Epithelial cell of proximal tubule (primary cell): ENCODE measurements at regions not wholly inside any gene's neighbourhood (a gene's known extent, or its start where the extent isn't known, plus 50 kb on each side); places are given as distances from the start of the nearest gene placed in this dataset.

Experiments
- DNase-seq: peaks from one replicate; pipeline ENCODE4 v3.0.0-alpha.2; 2011; ENCODE audit warnings: low read depth
- H3K4me3 ChIP-seq: 2 replicates; pipeline ENCODE4 v1.5.1; 2011; ENCODE audit warnings: low read depth, mild to moderate bottlenecking, low read length
- CTCF ChIP-seq: conservative IDR thresholded peaks from 2 replicates; pipeline ENCODE4 v1.5.1; 2012; ENCODE audit warnings: low read depth, mild to moderate bottlenecking, low read length

GRCh38 chr3:79874646-79875045 lies 106.8 kb upstream of the ROBO1 start:
- H3K4me3 ChIP-seq = no peak overlapping the region
- DNase-seq = no peak
- TF ChIP-seq CTCF = no peak

- TF ChIP-seq CTCF = no peak
- H3K4me3 ChIP-seq = no peak overlapping the region
- no peak for DNase-seq
Measured at GRCh38 chr3:79872483-79872882, 104.7 kb upstream of the ROBO1 start.

GRCh38 chr3:79871656-79872055 lies 103.9 kb upstream of the ROBO1 start:
- no peak for DNase-seq
- no peak overlapping the region for H3K4me3 ChIP-seq
- TF ChIP-seq CTCF = no peak

GRCh38 chr3:79870313-79870620 lies 102.5 kb upstream of the ROBO1 start:
- no peak overlapping the region for H3K4me3 ChIP-seq
- no peak for TF ChIP-seq CTCF

GRCh38 chr3:79869461-79870312 lies 101.9 kb upstream of the ROBO1 start:
- DNase-seq = no peak
- no peak overlapping the region for H3K4me3 ChIP-seq
- no peak for TF ChIP-seq CTCF

More at GRCh38 chr3:79870313-79870620, 102.5 kb upstream of the ROBO1 start:
- DNase-seq = no peak

- no peak overlapping the region for H3K4me3 ChIP-seq
- no peak for TF ChIP-seq CTCF
- DNase-seq = no peak
Measured at GRCh38 chr3:79866162-79866561, 98.4 kb upstream of the ROBO1 start.

- no peak for DNase-seq
- no peak overlapping the region for H3K4me3 ChIP-seq
- TF ChIP-seq CTCF = no peak
Measured at GRCh38 chr3:79864077-79864476, 96.3 kb upstream of the ROBO1 start.
